GM12891 (cell line): ENCODE measurements at regions not wholly inside any gene's neighbourhood (a gene's known extent, or its start where the extent isn't known, plus 50 kb on each side); places are given as distances from the start of the nearest gene placed in this dataset.
"Not testable (repeated sequence)": the region's sequence is repeated elsewhere in the genome, so short reads cannot be mapped to it uniquely, and the experiment has no call there.

Experiments used
- DNase-seq: peaks from one replicate; pipeline ENCODE4 v3.0.0; 2011; ENCODE audit warnings: low spot score; ENCODE audit not compliant: insufficient read length
- FAIRE-seq: peaks from 2 replicates; lab custom pipeline; 2011; peaks lifted over from hg19 to GRCh38; lab: Jason Lieb, UNC
- PAX5 ChIP-seq: IDR thresholded peaks from 2 replicates; pipeline ENCODE4 v1.6.1; 2011; ENCODE audit warnings: low read length, moderate library complexity, mild to moderate bottlenecking; ENCODE audit not compliant: insufficient read depth, severe bottlenecking
- POLR2A ChIP-seq: IDR thresholded peaks from 2 replicates; pipeline ENCODE4 v1.6.1; 2011; ENCODE audit warnings: low read depth, low read length, control low read depth
- POLR2AphosphoS5 ChIP-seq: IDR thresholded peaks from 2 replicates; pipeline ENCODE4 v1.6.1; 2011; ENCODE audit warnings: low read depth, low read length, control low read depth
- POU2F2 ChIP-seq: IDR thresholded peaks from 2 replicates; pipeline ENCODE4 v1.6.1; 2011; ENCODE audit warnings: low read depth, mild to moderate bottlenecking, control low read depth, low read length, moderate library complexity
- SPI1 ChIP-seq: IDR thresholded peaks from 2 replicates; pipeline ENCODE4 v1.6.1; 2011; ENCODE audit warnings: low read depth, low read length, control low read depth
- TAF1 ChIP-seq: IDR thresholded peaks from 2 replicates; pipeline ENCODE4 v1.6.1; 2011; ENCODE audit warnings: low read depth, low read length, control low read depth

- no peak for TF ChIP-seq POLR2AphosphoS5
- TF ChIP-seq SPI1: no peak
- TF ChIP-seq POU2F2: no peak
- TF ChIP-seq PAX5: no peak
- TF ChIP-seq TAF1: no peak
- no peak for TF ChIP-seq POLR2A
- DNase-seq (no peak), FAIRE-seq (no peak)
Measured at GRCh38 chr14:44736326-44736725, 225.4 kb downstream of the KLHL28 start.

DNA sequence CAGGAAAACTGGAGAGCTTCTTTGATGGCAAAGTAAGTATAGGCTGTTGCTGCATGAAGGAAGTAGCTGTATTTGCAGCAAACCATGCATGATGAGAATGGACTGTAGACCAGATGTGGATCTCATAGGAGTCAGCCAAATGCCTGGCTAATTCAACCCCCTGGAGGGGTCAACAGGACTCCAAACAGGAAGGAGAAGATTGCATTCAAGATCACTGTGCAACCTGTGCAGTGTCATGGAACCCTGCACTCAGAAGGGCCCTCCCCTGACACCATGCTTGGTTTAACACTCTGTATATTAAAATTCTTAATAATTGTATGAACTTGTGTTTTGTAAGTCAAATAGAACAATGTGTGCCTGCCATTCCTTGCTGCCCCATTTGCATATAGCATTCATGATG is 225.1 kb upstream of the FSCB start:
- no peak for TF ChIP-seq TAF1
- no peak for TF ChIP-seq POLR2AphosphoS5
- TF ChIP-seq SPI1: no peak
- TF ChIP-seq PAX5: no peak
- TF ChIP-seq POU2F2: no peak
- no peak for TF ChIP-seq POLR2A
- FAIRE-seq: no peak
- DNase-seq: no peak

GRCh38 chr14:44730860-44731259 is 223.8 kb upstream of the FSCB start:
- DNase-seq: no peak
- no peak for FAIRE-seq
- no peak for TF ChIP-seq PAX5
- TF ChIP-seq POLR2AphosphoS5: no peak
- no peak for TF ChIP-seq POLR2A
- no peak for TF ChIP-seq SPI1
- TF ChIP-seq TAF1: no peak
- no peak for TF ChIP-seq POU2F2

DNA sequence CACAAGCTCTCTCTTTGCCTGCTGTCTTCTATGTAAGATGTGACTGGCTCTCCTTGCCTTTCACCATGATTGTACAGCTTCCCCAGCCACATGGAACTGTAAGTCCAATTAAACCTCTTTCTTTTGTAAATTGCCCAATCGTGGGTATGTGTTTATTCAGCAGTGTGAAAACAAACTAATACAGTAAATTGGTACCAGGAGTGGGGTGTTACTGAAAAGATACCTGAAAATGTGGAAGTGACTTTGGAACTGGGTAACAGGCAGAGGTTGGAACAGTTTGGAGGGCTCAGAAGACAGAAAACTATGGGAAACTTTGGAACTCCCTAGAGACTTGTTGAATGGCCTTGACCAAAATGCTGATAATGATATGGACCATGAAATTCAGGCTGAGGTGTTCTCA is 214.3 kb upstream of the FSCB start:
- DNase-seq: not testable (repeated sequence)

GRCh38 chr14:44720707-44721106 is 213.6 kb upstream of the FSCB start:
- FAIRE-seq (no peak), DNase-seq (no peak)
- TF ChIP-seq SPI1: no peak
- no peak for TF ChIP-seq POU2F2
- no peak for TF ChIP-seq POLR2AphosphoS5
- no peak for TF ChIP-seq TAF1
- no peak for TF ChIP-seq PAX5
- no peak for TF ChIP-seq POLR2A

More for the DNA sequence above, 214.3 kb upstream of the FSCB start:
- not testable (repeated sequence) for FAIRE-seq

DNA sequence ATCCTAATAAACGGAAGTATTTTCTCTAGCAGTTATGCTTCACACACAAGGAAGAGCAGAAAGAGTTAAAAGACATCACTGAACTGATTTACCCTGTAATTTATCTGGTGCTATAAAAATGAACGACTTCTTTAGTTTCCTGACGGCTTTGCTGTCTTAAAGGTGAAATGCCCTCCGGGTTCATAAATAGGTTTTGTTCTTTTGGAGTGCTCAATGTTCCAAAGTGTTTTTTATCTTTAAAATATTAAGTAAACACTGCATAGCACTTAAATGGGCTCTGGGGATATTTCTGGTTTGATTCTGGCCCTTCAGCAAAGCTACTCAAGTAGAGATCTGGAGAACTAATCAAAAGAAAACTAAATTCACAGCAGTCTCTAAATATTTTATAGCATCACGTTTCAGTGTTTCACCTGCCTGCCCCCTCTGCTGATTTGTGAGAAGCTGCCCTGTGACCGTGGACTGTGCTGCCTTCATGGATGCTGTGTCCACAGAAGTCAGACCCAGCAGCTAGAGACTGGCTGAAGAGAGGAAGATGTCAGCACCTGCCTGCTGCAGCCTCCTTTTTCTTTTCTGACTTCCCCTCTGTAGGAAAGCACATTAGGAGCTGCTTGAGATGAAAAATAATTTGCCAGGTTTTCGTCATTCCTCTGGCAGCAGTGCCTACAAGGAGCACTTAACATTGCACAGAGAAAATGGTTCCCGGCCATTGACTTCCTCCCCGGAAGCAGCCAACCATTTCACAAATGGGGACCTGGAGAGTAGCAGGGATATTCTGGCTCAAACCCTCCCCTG is 205.1 kb upstream of the FSCB start:
- TF ChIP-seq TAF1 (no peak), PAX5 (no peak), POU2F2 (no peak), POLR2AphosphoS5 (no peak), SPI1 (no peak), POLR2A (no peak)
- DNase-seq (no peak), FAIRE-seq (no peak)

GRCh38 chr14:44701563-44702263 is 194.6 kb upstream of the FSCB start:
- FAIRE-seq: no peak
- no peak for TF ChIP-seq POLR2AphosphoS5
- TF ChIP-seq SPI1: no peak
- no peak for TF ChIP-seq PAX5
- TF ChIP-seq TAF1: no peak
- DNase-seq: no peak

DNA sequence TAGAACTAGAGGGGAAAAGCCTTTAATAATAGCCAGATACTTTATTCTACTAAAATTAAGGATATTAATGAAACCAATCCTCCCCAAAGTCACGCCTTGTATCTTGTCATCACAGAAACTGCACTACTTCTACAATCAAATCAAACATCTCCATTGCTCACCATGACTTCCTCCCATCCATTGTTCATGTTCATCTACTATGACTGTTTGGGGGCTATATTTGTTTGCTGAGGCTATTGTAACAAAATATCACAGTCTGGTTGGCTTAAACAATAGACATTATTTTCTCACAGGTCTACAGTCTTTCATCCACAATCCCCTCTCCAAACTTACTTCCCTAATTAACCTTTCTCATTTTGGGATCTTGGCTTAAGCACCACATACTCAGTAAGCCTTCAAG is 193.6 kb upstream of the FSCB start:
- FAIRE-seq: no peak
- TF ChIP-seq TAF1 (no peak), SPI1 (no peak), POLR2AphosphoS5 (no peak), POLR2A (no peak), PAX5 (no peak), POU2F2 (no peak)

GRCh38 chr14:44700184-44700583 is 193.1 kb upstream of the FSCB start:
- no peak for TF ChIP-seq TAF1
- TF ChIP-seq PAX5: no peak
- TF ChIP-seq POU2F2: no peak
- no peak for TF ChIP-seq POLR2AphosphoS5
- no peak for TF ChIP-seq SPI1
- TF ChIP-seq POLR2A: no peak
- no peak for DNase-seq
- no peak for FAIRE-seq

More for the DNA sequence above, 193.6 kb upstream of the FSCB start:
- DNase-seq: no peak

- no peak for DNase-seq
- TF ChIP-seq SPI1: no peak
- TF ChIP-seq POLR2AphosphoS5: no peak
- TF ChIP-seq POU2F2: no peak
- FAIRE-seq: no peak
Measured at GRCh38 chr14:44699391-44699790, 192.3 kb upstream of the FSCB start.
